ENCODE measurements at regions not wholly inside any gene's neighbourhood (a gene's known extent, or its start where the extent isn't known, plus 50 kb on each side); places are given as distances from the start of the nearest gene placed in this dataset.

GRCh38 chr3:110093411-110093810 is 756.1 kb upstream of the DPPA4 start:
- Mint-ChIP-seq H3K4me3 (no peak overlapping the region), H3K9me3 (peaks cover 27% of the 10 kb centered on the region), H3K27me3 (ENCODE audit: low read depth) (no peaks in the 10 kb centered on the region), H3K27ac (no peak overlapping the region), H3K4me1 (peaks cover 2% of the 10 kb centered on the region), H3K36me3 (peaks cover 6% of the 10 kb centered on the region)
- no peak for DNase-seq (ENCODE audit: low spot score in 2 of 2, unreplicated experiment in 2 of 2)
- no peak for TF ChIP-seq CTCF (IDR thresholded peaks at IDR 0.05; ENCODE audit: unreplicated experiment)

- Mint-ChIP-seq H3K9me3 (peaks cover 28% of the 10 kb centered on the region), H3K36me3 (peaks cover 6% of the 10 kb centered on the region), H3K4me1 (peaks cover 2% of the 10 kb centered on the region), H3K27me3 (ENCODE audit: low read depth) (no peaks in the 10 kb centered on the region), H3K4me3 (no peak overlapping the region), H3K27ac (no peak overlapping the region)
- DNase-seq (ENCODE audit: low spot score in 2 of 2, unreplicated experiment in 2 of 2), result no peak
- TF ChIP-seq CTCF (IDR thresholded peaks at IDR 0.05; ENCODE audit: unreplicated experiment), result no peak
These were observed 756.6 kb upstream of the DPPA4 start for GRCh38 chr3:110093812-110094401.

GRCh38 chr3:110099711-110100110 is 762.4 kb upstream of the DPPA4 start:
- H3K27ac Mint-ChIP-seq, result no peak overlapping the region
- no peak overlapping the region for H3K4me3 Mint-ChIP-seq
- no peak for TF ChIP-seq CTCF (IDR thresholded peaks at IDR 0.05; ENCODE audit: unreplicated experiment)
- no peaks in the 10 kb centered on the region for H3K27me3 Mint-ChIP-seq (ENCODE audit: low read depth)
- no peaks in the 10 kb centered on the region for H3K4me1 Mint-ChIP-seq
- DNase-seq (ENCODE audit: low spot score in 2 of 2, unreplicated experiment in 2 of 2), result no peak
- peaks cover 3% of the 10 kb centered on the region for H3K36me3 Mint-ChIP-seq
- peaks cover 14% of the 10 kb centered on the region for H3K9me3 Mint-ChIP-seq

- peaks cover 14% of the 10 kb centered on the region for H3K9me3 Mint-ChIP-seq
- no peak overlapping the region for H3K27ac Mint-ChIP-seq
- no peaks in the 10 kb centered on the region for H3K4me1 Mint-ChIP-seq
- peaks cover 3% of the 10 kb centered on the region for H3K36me3 Mint-ChIP-seq
- no peak overlapping the region for H3K4me3 Mint-ChIP-seq
- no peak for DNase-seq (ENCODE audit: low spot score in 2 of 2, unreplicated experiment in 2 of 2)
- no peaks in the 10 kb centered on the region for H3K27me3 Mint-ChIP-seq (ENCODE audit: low read depth)
- TF ChIP-seq CTCF (IDR thresholded peaks at IDR 0.05; ENCODE audit: unreplicated experiment), result no peak
These were observed 764.0 kb upstream of the DPPA4 start for GRCh38 chr3:110101361-110101760.

- DNase-seq (ENCODE audit: low spot score in 2 of 2, unreplicated experiment in 2 of 2), result no peak
- Mint-ChIP-seq H3K9me3 (peaks cover 10% of the 10 kb centered on the region), H3K4me3 (no peak overlapping the region), H3K36me3 (no peaks in the 10 kb centered on the region), H3K27me3 (ENCODE audit: low read depth) (no peaks in the 10 kb centered on the region), H3K4me1 (no peaks in the 10 kb centered on the region), H3K27ac (no peak overlapping the region)
- TF ChIP-seq CTCF (IDR thresholded peaks at IDR 0.05; ENCODE audit: unreplicated experiment), result no peak
These were observed 769.5 kb upstream of the DPPA4 start for GRCh38 chr3:110106805-110107204.

GRCh38 chr3:110123946-110124345 is 786.6 kb upstream of the DPPA4 start:
- no peak overlapping the region for H3K4me3 Mint-ChIP-seq
- peaks cover 18% of the 10 kb centered on the region for H3K9me3 Mint-ChIP-seq
- DNase-seq (ENCODE audit: low spot score in 2 of 2, unreplicated experiment in 2 of 2), result no peak
- no peaks in the 10 kb centered on the region for H3K27me3 Mint-ChIP-seq (ENCODE audit: low read depth)
- TF ChIP-seq CTCF (IDR thresholded peaks at IDR 0.05; ENCODE audit: unreplicated experiment), result no peak
- no peaks in the 10 kb centered on the region for H3K36me3 Mint-ChIP-seq
- H3K4me1 Mint-ChIP-seq, result no peaks in the 10 kb centered on the region
- H3K27ac Mint-ChIP-seq, result no peak overlapping the region
